ENCODE measurements at regions not wholly inside any gene's neighbourhood (a gene's known extent, or its start where the extent isn't known, plus 50 kb on each side); places are given as distances from the start of the nearest gene placed in this dataset.
A peak's percentile ranks its signal among the peaks of the same experiment; 100 is the strongest.
"Not testable (repeated sequence)": the region's sequence is repeated elsewhere in the genome, so short reads cannot be mapped to it uniquely, and the experiment has no call there.

DNA sequence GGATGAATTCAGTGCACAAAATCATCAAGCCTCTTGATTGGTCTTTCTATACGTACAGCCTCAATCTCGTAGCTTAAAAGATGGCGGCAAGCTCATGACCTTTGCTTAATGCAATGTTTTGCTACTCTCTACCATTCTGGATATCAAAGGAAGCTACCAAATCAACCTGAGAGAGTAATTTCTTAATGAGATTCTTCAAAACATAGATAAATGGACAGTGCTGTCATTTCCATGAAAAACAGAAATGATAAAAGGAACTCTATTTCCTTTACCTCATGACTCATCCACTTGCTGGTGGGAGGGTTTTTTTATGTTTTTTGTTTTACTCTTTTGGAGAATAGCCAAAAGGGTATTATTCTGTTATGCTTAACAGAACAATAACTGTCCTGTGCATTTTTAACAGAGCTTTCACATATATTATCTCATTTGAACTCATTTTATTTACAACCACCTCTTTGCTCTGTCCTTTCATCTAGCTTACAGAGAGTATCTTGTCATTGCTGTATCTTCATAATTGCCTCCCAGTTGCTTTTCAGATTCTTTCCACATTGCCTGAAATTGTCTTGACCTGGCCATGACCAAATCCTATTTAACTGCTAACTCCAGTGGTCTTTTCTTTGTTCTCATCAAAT is 138.6 kb upstream of the GPR101 start:
- DNase-seq (ENCODE audit: low spot score): no peak
- TF ChIP-seq, protein P1, sequence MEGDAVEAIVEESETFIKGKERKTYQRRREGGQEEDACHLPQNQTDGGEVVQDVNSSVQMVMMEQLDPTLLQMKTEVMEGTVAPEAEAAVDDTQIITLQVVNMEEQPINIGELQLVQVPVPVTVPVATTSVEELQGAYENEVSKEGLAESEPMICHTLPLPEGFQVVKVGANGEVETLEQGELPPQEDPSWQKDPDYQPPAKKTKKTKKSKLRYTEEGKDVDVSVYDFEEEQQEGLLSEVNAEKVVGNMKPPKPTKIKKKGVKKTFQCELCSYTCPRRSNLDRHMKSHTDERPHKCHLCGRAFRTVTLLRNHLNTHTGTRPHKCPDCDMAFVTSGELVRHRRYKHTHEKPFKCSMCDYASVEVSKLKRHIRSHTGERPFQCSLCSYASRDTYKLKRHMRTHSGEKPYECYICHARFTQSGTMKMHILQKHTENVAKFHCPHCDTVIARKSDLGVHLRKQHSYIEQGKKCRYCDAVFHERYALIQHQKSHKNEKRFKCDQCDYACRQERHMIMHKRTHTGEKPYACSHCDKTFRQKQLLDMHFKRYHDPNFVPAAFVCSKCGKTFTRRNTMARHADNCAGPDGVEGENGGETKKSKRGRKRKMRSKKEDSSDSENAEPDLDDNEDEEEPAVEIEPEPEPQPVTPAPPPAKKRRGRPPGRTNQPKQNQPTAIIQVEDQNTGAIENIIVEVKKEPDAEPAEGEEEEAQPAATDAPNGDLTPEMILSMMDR (IDR thresholded peaks at IDR 0.05; ENCODE audit: extremely low read depth, insufficient read depth, missing control alignments): no peak
- in situ Hi-C loops (cut with MboI; ENCODE audit: low pct_unique_long_range_greater_than_20kb, low sequenced_read_pairs, unreplicated experiment): no loop called here

DNA sequence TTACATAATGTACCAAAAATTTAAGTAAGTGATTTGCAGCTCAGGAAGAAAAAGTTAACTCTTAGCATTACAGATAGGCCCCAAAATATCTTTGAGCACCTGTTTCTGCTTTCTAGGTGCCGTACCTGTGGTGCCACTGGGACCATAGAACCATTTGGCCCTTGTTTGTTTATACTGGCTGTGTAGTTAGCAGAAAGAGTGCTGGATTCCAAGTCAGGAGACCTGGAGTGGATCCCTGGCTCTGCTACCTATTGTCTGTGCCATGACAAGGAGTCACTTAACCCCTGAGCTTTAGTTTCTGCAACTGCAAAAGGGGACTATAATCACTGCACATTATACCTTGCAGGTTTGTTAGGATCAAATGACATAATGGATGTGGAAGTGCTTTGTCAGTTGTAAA is 137.8 kb upstream of the GPR101 start:
- in situ Hi-C loops (cut with MboI; ENCODE audit: low pct_unique_long_range_greater_than_20kb, low sequenced_read_pairs, unreplicated experiment): no loop called here
- TF ChIP-seq, protein P1 (IDR thresholded peaks at IDR 0.05; ENCODE audit: extremely low read depth, insufficient read depth, missing control alignments): no peak
- no peak for DNase-seq (ENCODE audit: low spot score)

DNA sequence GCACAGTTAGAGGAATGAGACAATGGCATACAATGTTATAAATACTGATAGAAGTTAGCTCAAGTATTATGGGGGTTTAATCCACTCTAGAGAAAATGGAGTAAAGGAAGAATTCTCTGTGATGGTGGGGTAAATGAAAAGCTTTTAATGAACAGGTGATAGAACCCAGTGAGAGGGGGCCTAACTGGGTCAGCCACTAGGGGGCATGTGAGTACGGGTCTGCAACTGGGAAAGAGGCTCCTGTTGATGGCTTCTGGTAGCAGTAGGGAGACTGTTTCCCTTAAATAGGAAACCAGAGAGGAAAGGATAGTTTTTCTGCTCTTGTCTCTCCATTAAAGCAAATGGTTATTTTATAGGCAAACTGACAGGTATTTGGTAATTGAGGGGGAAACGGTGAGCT is 132.8 kb upstream of the GPR101 start:
- TF ChIP-seq, protein P1 (IDR thresholded peaks at IDR 0.05; ENCODE audit: extremely low read depth, insufficient read depth, missing control alignments): peak; percentile 48
- no peak for DNase-seq (ENCODE audit: low spot score)
- in situ Hi-C loops (cut with MboI; ENCODE audit: low pct_unique_long_range_greater_than_20kb, low sequenced_read_pairs, unreplicated experiment): no loop called here

DNA sequence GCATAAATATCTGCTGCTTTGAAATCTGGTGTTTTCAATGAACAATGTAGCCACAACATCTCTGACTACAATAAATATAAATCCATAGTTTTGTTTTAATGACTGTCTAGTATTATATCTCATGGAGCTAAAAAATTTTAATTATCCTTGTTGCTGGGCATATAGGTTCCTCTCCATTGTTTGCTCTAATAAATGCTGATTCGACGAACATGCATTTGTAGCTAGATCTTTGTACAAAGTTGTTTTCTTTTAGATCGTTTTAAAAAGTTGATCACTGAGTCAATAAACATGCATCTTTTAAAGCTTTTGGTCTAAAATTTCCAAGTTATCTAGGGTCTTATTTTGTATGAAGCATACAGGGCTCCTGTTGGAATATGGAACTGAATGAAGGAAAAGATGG is 130.5 kb upstream of the GPR101 start:
- DNase-seq (ENCODE audit: low spot score): no peak
- TF ChIP-seq, protein P1 (IDR thresholded peaks at IDR 0.05; ENCODE audit: extremely low read depth, insufficient read depth, missing control alignments): no peak
- in situ Hi-C loops (cut with MboI; ENCODE audit: low pct_unique_long_range_greater_than_20kb, low sequenced_read_pairs, unreplicated experiment): no loop called here

DNA sequence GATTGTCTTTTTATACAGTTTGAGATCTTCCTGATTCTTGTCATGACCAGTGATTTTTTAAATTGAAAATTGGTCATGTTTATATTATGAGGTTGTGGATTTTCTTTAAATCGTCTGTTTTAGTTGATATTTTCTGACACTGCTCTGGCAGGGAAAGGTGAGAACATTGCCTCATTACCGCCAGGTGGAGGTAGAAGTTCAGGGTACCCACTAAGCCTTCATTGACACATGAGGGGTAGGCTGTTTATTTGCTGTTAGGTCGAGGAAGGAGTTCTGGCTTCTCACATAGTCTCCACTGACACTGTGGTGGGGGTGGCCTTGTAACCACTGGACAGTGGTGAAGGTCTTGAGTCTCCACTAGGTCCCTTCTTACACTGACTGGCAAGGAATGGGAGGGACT is 117.6 kb upstream of the GPR101 start:
- no peak for DNase-seq (ENCODE audit: low spot score)
- TF ChIP-seq, protein P1 (IDR thresholded peaks at IDR 0.05; ENCODE audit: extremely low read depth, insufficient read depth, missing control alignments): no peak
- in situ Hi-C loops (cut with MboI; ENCODE audit: low pct_unique_long_range_greater_than_20kb, low sequenced_read_pairs, unreplicated experiment): no loop called here

DNA sequence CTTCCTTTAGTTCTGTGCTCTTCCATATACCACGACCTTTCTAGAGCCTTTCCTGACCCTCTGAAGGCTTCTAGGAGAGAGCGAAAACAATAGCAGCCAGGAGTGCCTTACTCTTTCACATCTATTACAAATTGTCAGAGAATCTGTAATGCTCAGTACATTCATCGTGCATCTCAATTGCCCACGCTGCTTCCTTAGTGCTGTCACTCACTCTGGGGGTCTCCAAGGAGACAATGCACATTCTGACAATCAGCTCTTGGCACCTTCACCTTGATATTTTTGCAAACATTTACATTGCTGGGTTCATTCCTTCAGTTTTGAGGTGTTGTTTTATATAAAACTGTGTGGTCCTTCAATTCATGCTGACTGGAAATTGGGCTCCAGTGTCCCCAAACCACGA is 110.1 kb upstream of the GPR101 start:
- in situ Hi-C loops (cut with MboI; ENCODE audit: low pct_unique_long_range_greater_than_20kb, low sequenced_read_pairs, unreplicated experiment): no loop called here
- DNase-seq (ENCODE audit: low spot score): no peak
- TF ChIP-seq, protein P1 (IDR thresholded peaks at IDR 0.05; ENCODE audit: extremely low read depth, insufficient read depth, missing control alignments): no peak

DNA sequence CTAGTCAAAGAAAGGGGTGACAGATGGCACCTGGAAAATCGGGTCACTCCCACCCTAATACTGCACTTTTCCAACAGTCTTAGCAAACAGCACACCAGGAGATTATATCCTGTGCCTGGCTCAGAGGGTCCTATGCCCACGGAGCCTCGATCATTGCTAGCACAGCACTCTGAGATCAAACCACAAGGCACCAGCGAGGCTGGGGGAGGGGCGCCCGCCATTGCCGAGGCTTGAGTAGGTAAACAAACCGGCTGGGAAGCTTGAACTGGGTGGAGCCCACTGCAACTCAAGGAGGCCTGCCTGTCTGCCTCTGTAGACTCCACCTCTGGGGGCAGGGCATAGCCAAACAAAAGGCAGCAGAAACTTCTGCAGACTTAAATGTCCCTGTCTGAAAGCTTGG is 88.9 kb upstream of the GPR101 start:
- in situ Hi-C loops (cut with MboI; ENCODE audit: low pct_unique_long_range_greater_than_20kb, low sequenced_read_pairs, unreplicated experiment); DNase-seq (ENCODE audit: low spot score): not testable (repeated sequence)
